ENCODE measurements at regions not wholly inside any gene's neighbourhood (a gene's known extent, or its start where the extent isn't known, plus 50 kb on each side); places are given as distances from the start of the nearest gene placed in this dataset.

DNA sequence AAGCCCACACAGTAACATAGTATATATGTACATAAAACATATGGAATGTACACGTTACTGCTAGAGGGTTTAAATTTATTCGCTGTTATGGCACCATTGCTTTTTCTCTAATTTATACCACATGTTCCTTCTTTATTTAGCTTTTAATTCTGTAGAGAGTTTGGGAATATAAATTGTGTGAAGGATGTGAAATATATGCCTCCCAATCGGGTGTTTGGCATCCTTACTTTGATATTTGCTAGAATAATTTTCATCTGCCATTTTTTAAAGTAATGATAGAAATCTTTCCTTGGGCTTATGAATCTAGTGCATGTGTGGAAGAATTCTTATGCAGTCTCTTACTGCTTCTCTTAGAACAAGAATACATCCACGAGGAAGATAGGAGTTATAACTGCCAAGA lies 509.8 kb upstream of the RAG2 start (continued):
- TF ChIP-seq ZNF687 (IDR thresholded peaks at IDR 0.05) (no peak), SPI1 (IDR thresholded peaks at IDR 0.05; ENCODE audit: borderline replicate concordance, insufficient read depth, low read depth, low read length) (no peak), RUNX3 (IDR thresholded peaks at IDR 0.05; ENCODE audit: low read length) (no peak)

GRCh38 chr11:37107415-37107814 lies 509.4 kb upstream of the RAG2 start:
- BruUV-seq (replicated peaks), result no TSS peak
- H3K9ac ChIP-seq (ENCODE audit: control insufficient read depth, insufficient read depth, low read length), result no peak overlapping the region
- H3K27ac ChIP-seq (ENCODE audit: control insufficient read depth, insufficient read depth), result no peak overlapping the region
- FAIRE-seq (no peak), ATAC-seq (no peak), DNase-seq (ENCODE audit: low read depth, low spot score) (no peak)
- no peaks in the 10 kb centered on the region for H3K9me3 ChIP-seq (replicated peaks; ENCODE audit: control insufficient read depth, insufficient read depth, low read length)
- ChIA-PET RAD21 (ENCODE audit: unreplicated experiment) (no interaction called here), POLR2A (no interaction called here), SMC1A (ENCODE audit: uncharacterized antibody, unreplicated experiment) (no interaction called here), CTCF (no interaction called here)
- H3K27me3 ChIP-seq (replicated peaks in 1 of 2; ENCODE audit: control insufficient read depth in 2 of 2, insufficient read depth in 2 of 2, low read length in 1 of 2), result no peaks in the 10 kb centered on the region
- no peak overlapping the region for H3K4me2 ChIP-seq (ENCODE audit: control insufficient read depth, insufficient read depth)
- H3K4me1 ChIP-seq (ENCODE audit: control insufficient read depth, insufficient read depth, low read length), result no peaks in the 10 kb centered on the region
- H3K36me3 ChIP-seq (ENCODE audit: control insufficient read depth in 2 of 2, insufficient read depth in 2 of 2, low read length in 1 of 2), result no peaks in the 10 kb centered on the region
- no peak overlapping the region for H2AFZ ChIP-seq (ENCODE audit: control insufficient read depth, low read depth, low read length)
- TF ChIP-seq, protein P1, sequence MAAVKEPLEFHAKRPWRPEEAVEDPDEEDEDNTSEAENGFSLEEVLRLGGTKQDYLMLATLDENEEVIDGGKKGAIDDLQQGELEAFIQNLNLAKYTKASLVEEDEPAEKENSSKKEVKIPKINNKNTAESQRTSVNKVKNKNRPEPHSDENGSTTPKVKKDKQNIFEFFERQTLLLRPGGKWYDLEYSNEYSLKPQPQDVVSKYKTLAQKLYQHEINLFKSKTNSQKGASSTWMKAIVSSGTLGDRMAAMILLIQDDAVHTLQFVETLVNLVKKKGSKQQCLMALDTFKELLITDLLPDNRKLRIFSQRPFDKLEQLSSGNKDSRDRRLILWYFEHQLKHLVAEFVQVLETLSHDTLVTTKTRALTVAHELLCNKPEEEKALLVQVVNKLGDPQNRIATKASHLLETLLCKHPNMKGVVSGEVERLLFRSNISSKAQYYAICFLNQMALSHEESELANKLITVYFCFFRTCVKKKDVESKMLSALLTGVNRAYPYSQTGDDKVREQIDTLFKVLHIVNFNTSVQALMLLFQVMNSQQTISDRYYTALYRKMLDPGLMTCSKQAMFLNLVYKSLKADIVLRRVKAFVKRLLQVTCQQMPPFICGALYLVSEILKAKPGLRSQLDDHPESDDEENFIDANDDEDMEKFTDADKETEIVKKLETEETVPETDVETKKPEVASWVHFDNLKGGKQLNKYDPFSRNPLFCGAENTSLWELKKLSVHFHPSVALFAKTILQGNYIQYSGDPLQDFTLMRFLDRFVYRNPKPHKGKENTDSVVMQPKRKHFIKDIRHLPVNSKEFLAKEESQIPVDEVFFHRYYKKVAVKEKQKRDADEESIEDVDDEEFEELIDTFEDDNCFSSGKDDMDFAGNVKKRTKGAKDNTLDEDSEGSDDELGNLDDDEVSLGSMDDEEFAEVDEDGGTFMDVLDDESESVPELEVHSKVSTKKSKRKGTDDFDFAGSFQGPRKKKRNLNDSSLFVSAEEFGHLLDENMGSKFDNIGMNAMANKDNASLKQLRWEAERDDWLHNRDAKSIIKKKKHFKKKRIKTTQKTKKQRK (IDR thresholded peaks at IDR 0.05; ENCODE audit: low read depth, low read length), result no peak
- TF ChIP-seq TCF12 (IDR thresholded peaks at IDR 0.05; ENCODE audit: low read depth, low read length) (no peak), CUX1 (IDR thresholded peaks at IDR 0.05; ENCODE audit: insufficient replicate concordance, low read depth, low read length) (no peak), ZBED1 (IDR thresholded peaks at IDR 0.05; ENCODE audit: borderline replicate concordance) (no peak), ZNF217 (IDR thresholded peaks at IDR 0.05) (no peak)
- in situ Hi-C loops (cut with MboI) (no loop called here), intact Hi-C loops (cut with micrococcal nuclease; ENCODE audit: unreplicated experiment) (no loop called here)
- H3K4me3 ChIP-seq, result no peak overlapping the region
- no peaks in the 10 kb centered on the region for H4K20me1 ChIP-seq (ENCODE audit: control insufficient read depth, insufficient read depth)
- H3K79me2 ChIP-seq (ENCODE audit: control insufficient read depth, insufficient read depth, low read length), result no peaks in the 10 kb centered on the region

Data from GM12878 (cell line).